ENCODE measurements at regions not wholly inside any gene's neighbourhood (a gene's known extent, or its start where the extent isn't known, plus 50 kb on each side); places are given as distances from the start of the nearest gene placed in this dataset.

DNA sequence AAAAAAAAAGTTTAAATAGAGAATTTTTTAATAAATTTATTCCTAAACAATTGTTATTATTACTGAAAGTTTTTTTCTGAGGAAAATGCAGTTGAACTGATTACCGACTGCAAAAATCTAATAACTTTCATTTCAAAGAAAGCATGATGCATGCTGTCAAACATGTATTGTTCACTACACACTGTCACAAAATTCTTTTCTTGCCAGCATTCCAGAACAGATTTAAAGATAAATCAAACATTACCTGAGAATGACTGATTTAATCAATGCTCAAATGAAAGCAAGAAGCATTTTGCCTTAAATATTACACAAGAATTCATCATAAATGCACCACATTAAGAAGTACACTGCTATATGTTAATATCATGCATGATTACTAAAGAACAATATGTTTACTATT is 588.3 kb downstream of the SLC16A7 start:
- TF ChIP-seq, protein P1, sequence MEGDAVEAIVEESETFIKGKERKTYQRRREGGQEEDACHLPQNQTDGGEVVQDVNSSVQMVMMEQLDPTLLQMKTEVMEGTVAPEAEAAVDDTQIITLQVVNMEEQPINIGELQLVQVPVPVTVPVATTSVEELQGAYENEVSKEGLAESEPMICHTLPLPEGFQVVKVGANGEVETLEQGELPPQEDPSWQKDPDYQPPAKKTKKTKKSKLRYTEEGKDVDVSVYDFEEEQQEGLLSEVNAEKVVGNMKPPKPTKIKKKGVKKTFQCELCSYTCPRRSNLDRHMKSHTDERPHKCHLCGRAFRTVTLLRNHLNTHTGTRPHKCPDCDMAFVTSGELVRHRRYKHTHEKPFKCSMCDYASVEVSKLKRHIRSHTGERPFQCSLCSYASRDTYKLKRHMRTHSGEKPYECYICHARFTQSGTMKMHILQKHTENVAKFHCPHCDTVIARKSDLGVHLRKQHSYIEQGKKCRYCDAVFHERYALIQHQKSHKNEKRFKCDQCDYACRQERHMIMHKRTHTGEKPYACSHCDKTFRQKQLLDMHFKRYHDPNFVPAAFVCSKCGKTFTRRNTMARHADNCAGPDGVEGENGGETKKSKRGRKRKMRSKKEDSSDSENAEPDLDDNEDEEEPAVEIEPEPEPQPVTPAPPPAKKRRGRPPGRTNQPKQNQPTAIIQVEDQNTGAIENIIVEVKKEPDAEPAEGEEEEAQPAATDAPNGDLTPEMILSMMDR (IDR thresholded peaks at IDR 0.05) = no peak
- TF ChIP-seq POLR2A (IDR thresholded peaks at IDR 0.05) = no peak

Measured in adrenal gland (tissue), 5 donors.